Neural progenitor cell (in vitro differentiated cells): ENCODE measurements at regions not wholly inside any gene's neighbourhood (a gene's known extent, or its start where the extent isn't known, plus 50 kb on each side); places are given as distances from the start of the nearest gene placed in this dataset.
A peak's percentile ranks its signal among the peaks of the same experiment; 100 is the strongest.

ENCODE experiments used
- DNase-seq: peaks from one replicate; pipeline ENCODE4 v3.0.0-alpha.2; 2016; ENCODE audit warnings: low spot score
- H2AFZ ChIP-seq: fragments of 200-600 bp; sonication (generic); replicated peaks from 2 replicates; pipeline ENCODE4 v1.6.1; 2016; ENCODE audit warnings: antibody characterized with exemption
- H3F3A ChIP-seq: fragments of 200-600 bp; sonication (generic); 2 replicates; pipeline ENCODE4 v1.6.1; 2016; ENCODE audit warnings: antibody characterized with exemption, low read depth
- H3K27ac ChIP-seq: fragments of 200-600 bp; sonication (generic); 2 replicates; pipeline ENCODE4 v1.5.1; 2016; ENCODE audit warnings: mild to moderate bottlenecking
- H3K27me3 ChIP-seq: fragments of 200-600 bp; sonication (generic); 2 replicates; pipeline ENCODE4 v1.6.1; 2016; ENCODE audit warnings: mild to moderate bottlenecking, moderate library complexity
- H3K36me3 ChIP-seq: fragments of 200-600 bp; sonication (generic); 2 replicates; pipeline ENCODE4 v1.5.1; 2016
- H3K4me1 ChIP-seq: fragments of 200-600 bp; sonication (generic); 2 replicates; pipeline ENCODE4 v1.6.1; 2016; ENCODE audit warnings: mixed run types
- H3K4me2 ChIP-seq: fragments of 200-600 bp; sonication (generic); 2 replicates; pipeline ENCODE4 v1.6.1; 2016
- H3K4me3 ChIP-seq: fragments of 200-600 bp; sonication (generic); 2 replicates; pipeline ENCODE4 v1.5.1; 2016
- H3K79me2 ChIP-seq: fragments of 200-600 bp; sonication (generic); 2 replicates; pipeline ENCODE4 v1.6.1; 2016; ENCODE audit warnings: low read depth
- H3K9ac ChIP-seq: fragments of 200-600 bp; sonication (generic); 2 replicates; pipeline ENCODE4 v1.6.1; 2016
- H3K9me3 ChIP-seq: fragments of 200-600 bp; sonication (generic); 2 replicates; pipeline ENCODE4 v1.5.1; 2016; ENCODE audit warnings: low read depth
- H4K20me1 ChIP-seq: fragments of 200-600 bp; sonication (generic); 2 replicates; pipeline ENCODE4 v1.6.1; 2016; ENCODE audit warnings: low read depth
- H3K27ac Mint-ChIP-seq: 3 replicates; pipeline ENCODE4 v1.8.0; 2021; ENCODE audit warnings: mixed read lengths
- H3K27me3 Mint-ChIP-seq: 2 replicates; pipeline ENCODE4 v1.8.0; 2022; ENCODE audit warnings: low read depth, mild to moderate bottlenecking, inconsistent platforms, moderate library complexity, mixed read lengths; ENCODE audit not compliant: insufficient read depth
- H3K36me3 Mint-ChIP-seq: 3 replicates; pipeline ENCODE4 v1.8.0; 2021; ENCODE audit warnings: mixed read lengths
- H3K4me1 Mint-ChIP-seq: 3 replicates; pipeline ENCODE4 v1.8.0; 2021; ENCODE audit warnings: mixed read lengths
- H3K4me3 Mint-ChIP-seq: 3 replicates; pipeline ENCODE4 v1.8.0; 2021; ENCODE audit warnings: mild to moderate bottlenecking, moderate library complexity, mixed read lengths
- H3K9me3 Mint-ChIP-seq: 3 replicates; pipeline ENCODE4 v1.8.0; 2020; ENCODE audit warnings: mixed read lengths
- CTCF ChIP-seq: fragments of 200-600 bp; sonication (generic); IDR thresholded peaks from 2 replicates; pipeline ENCODE4 v1.5.1; 2017; ENCODE audit warnings: antibody characterized with exemption, mild to moderate bottlenecking
- EZH2 ChIP-seq: fragments of 200-600 bp; sonication (generic); IDR thresholded peaks from 2 replicates; pipeline ENCODE4 v1.6.1; 2017; ENCODE audit warnings: antibody characterized with exemption, mild to moderate bottlenecking, moderate library complexity
- EZH2phosphoT487 ChIP-seq: fragments of 200-600 bp; sonication (generic); IDR thresholded peaks from 2 replicates; pipeline ENCODE4 v1.6.1; 2017; ENCODE audit warnings: antibody characterized with exemption

DNA sequence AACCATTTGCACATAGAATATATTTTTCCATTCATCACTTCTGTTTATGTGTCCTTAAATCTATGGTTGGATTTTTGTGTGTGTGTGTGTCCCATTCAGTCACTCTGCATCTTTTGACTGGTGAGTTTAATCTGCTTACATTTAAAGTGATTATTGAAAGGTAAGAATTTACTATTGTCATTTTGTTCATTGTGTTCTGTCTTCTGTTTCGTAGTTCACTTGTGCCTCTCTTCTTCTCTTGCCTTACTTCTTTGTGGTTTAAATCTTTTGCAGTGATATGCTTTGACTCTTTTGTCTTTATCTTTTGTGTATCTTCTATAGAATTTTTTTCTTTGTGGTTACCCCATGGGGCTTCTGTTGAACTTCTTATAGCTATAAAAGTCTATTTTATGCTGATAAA is 166.3 kb upstream of the UBE3A start:
- no peak overlapping the region for H3K4me3 ChIP-seq
- H3K27me3 Mint-ChIP-seq, result peaks cover 3% of the 10 kb centered on the region
- H3K27ac ChIP-seq, result no peak overlapping the region
- H3K4me1 Mint-ChIP-seq, result peaks cover 9% of the 10 kb centered on the region
- H3K27me3 ChIP-seq, result no peaks in the 10 kb centered on the region
- no peaks in the 10 kb centered on the region for H3K36me3 Mint-ChIP-seq
- no peak overlapping the region for H3K4me2 ChIP-seq
- no peak for DNase-seq
- peaks cover 6% of the 10 kb centered on the region for H3K9me3 Mint-ChIP-seq
- no peaks in the 10 kb centered on the region for H3K36me3 ChIP-seq
- TF ChIP-seq EZH2 (no peak), CTCF (no peak), EZH2phosphoT487 (no peak)
- H2AFZ ChIP-seq, result no peak overlapping the region
- peaks cover 10% of the 10 kb centered on the region for H3K4me1 ChIP-seq
- H3K4me3 Mint-ChIP-seq, result no peak overlapping the region
- H3K9ac ChIP-seq, result no peak overlapping the region
- H3K9me3 ChIP-seq, result no peaks in the 10 kb centered on the region
- H3K27ac Mint-ChIP-seq, result no peak overlapping the region
- no peaks in the 10 kb centered on the region for H3K79me2 ChIP-seq
- H4K20me1 ChIP-seq, result no peaks in the 10 kb centered on the region
- H3F3A ChIP-seq, result no peaks in the 10 kb centered on the region

DNA sequence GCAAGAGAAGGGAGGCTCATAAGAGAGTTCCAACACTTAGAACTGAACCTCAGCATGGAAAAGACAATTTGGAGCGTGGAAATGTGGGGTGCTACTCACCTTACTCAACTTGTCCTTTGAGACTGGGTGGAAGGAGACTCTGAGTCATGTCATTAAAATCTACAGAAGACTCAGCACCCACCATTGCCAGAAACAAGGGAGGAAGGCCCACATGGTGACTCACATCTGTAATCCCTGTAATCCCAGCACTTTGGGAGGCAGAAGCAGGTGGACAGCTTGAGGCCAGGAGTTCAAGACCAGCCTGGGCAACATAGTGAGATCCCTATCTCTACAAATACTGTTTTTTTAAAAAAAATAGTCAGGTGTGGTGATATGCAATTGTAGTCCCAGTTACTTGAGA is 161.9 kb upstream of the UBE3A start:
- Histone ChIP-seq H3F3A (no peaks in the 10 kb centered on the region), H3K4me2 (no peak overlapping the region), H3K27ac (no peak overlapping the region), H3K36me3 (no peaks in the 10 kb centered on the region), H3K4me3 (no peak overlapping the region), H3K4me1 (peaks cover 10% of the 10 kb centered on the region), H4K20me1 (no peaks in the 10 kb centered on the region), H2AFZ (no peak overlapping the region), H3K9me3 (no peaks in the 10 kb centered on the region), H3K79me2 (no peaks in the 10 kb centered on the region), H3K27me3 (no peaks in the 10 kb centered on the region), H3K9ac (no peak overlapping the region)
- Mint-ChIP-seq H3K36me3 (no peaks in the 10 kb centered on the region), H3K27ac (no peak overlapping the region), H3K4me3 (no peak overlapping the region), H3K4me1 (peaks cover 10% of the 10 kb centered on the region), H3K27me3 (peaks cover 6% of the 10 kb centered on the region), H3K9me3 (peaks cover 6% of the 10 kb centered on the region)
- DNase-seq, result no peak
- TF ChIP-seq EZH2, result no peak
- no peak for TF ChIP-seq EZH2phosphoT487
- TF ChIP-seq CTCF, result no peak

DNA sequence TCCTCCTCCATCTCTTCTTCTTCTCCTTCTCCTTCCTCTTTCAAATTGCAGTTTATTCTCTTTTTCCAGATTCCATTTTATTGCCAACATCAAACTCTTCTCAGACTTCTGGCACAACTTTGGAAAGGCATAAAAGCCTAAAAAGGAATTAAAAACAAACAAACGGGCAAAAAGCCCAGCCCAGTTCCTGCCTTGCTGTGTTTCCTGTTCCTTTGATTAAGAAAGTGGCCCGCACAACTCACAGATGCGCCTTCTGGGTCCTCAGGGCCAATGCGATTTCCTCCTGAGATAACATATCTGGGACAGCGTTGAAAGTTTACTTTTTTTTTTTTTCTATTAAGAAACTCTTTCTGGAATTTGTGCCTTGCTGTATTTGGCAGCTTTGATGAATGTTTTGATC is 158.7 kb upstream of the UBE3A start:
- no peak overlapping the region for H3K4me3 Mint-ChIP-seq
- no peaks in the 10 kb centered on the region for H3K36me3 Mint-ChIP-seq
- peaks cover 2% of the 10 kb centered on the region for H3K4me1 Mint-ChIP-seq
- Histone ChIP-seq H3K36me3 (no peaks in the 10 kb centered on the region), H4K20me1 (no peaks in the 10 kb centered on the region), H2AFZ (peak overlapping the region; percentile 69), H3K9me3 (peaks cover 6% of the 10 kb centered on the region), H3F3A (no peaks in the 10 kb centered on the region), H3K27ac (no peak overlapping the region), H3K79me2 (no peaks in the 10 kb centered on the region), H3K4me2 (no peak overlapping the region), H3K9ac (no peak overlapping the region), H3K4me1 (no peaks in the 10 kb centered on the region), H3K27me3 (no peaks in the 10 kb centered on the region), H3K4me3 (no peak overlapping the region)
- peaks cover 4% of the 10 kb centered on the region for H3K27me3 Mint-ChIP-seq
- DNase-seq, result no peak
- H3K9me3 Mint-ChIP-seq, result peaks cover 9% of the 10 kb centered on the region
- H3K27ac Mint-ChIP-seq, result no peak overlapping the region
- TF ChIP-seq CTCF (no peak), EZH2phosphoT487 (no peak), EZH2 (no peak)
